DMS153 treated with DMSO at 0.1 percent for 48 hours (cell line): ENCODE measurements at regions not wholly inside any gene's neighbourhood (a gene's known extent, or its start where the extent isn't known, plus 50 kb on each side); places are given as distances from the start of the nearest gene placed in this dataset.
"Not testable (repeated sequence)": the region's sequence is repeated elsewhere in the genome, so short reads cannot be mapped to it uniquely, and the experiment has no call there.

Experiments used
- DNase-seq: peaks from one replicate; lab custom pipeline; 2025; ENCODE audit not compliant: unreplicated experiment; lab: John Stamatoyannopoulos, UW

GRCh38 chr17:21550031-21550430, 142.3 kb upstream of the KCNJ18 start:
- not testable (repeated sequence) for DNase-seq

DNA sequence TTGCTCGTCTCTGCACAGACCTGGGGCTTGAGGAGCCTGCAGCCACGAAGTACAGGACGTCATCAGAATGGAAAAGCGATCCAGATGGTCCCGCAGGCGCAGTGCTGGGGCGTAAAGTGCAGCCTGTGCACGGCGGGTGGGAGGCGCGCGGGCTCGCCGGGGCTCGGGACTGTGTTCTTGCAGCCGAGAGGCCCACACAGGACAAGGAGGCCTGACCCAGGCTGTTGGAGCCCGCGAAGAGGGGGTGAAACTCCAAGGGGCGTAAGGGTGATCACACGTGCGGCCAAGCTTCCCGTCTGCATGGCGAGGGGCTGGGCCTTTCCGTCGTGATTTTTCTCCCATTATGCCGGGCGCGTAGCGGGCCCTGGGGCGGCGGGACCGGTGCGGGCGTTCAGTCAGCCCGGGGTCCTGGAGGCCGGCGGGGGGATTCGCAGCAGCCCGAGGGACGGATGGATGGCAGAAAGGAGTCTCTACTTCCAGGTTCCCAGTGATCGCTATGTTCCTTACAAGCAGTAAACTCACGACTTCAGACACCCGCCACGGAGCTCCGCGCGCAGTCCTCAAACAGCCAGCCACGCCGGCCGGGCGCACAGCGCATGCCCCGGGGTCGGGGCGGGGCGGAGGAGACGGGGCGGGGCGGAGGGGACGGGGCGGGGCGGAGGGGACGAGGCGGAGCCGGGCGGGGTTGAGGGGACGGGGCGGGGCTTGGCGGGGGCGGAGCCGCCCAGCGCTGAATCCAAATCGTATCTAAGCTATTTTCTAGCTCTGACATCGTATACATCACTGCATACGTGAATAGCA, 141.0 kb upstream of the KCNJ18 start:
- no peak for DNase-seq

GRCh38 chr17:21558921-21559320, 133.4 kb upstream of the KCNJ18 start:
- DNase-seq, result not testable (repeated sequence)

DNA sequence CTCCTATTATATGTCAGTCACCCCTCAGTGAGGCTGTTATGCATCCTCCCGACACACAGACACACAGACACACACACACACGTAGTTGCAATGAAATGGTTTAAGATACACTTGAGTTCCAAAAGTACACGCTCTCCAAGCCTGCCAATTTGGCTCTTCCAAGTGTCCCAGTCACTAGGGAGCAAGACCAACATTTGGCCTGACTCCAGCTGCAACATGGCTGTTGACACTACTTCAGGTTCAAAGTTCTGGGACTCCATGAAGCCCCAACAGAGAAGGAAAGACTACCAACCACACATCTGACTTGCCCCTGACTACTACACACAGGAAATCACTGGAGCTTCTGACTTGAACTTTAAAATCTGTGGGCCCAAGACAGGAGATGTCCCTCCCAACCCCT, 128.1 kb upstream of the KCNJ18 start:
- no peak for DNase-seq

- DNase-seq, result not testable (repeated sequence)
Measured at GRCh38 chr17:21564757-21565156, 127.6 kb upstream of the KCNJ18 start.

GRCh38 chr17:21570427-21570826, 121.9 kb upstream of the KCNJ18 start:
- not testable (repeated sequence) for DNase-seq

- not testable (repeated sequence) for DNase-seq
Measured at GRCh38 chr17:21572148-21572547, 120.2 kb upstream of the KCNJ18 start.

- DNase-seq, result not testable (repeated sequence)
Measured at GRCh38 chr17:21573271-21573960, 118.9 kb upstream of the KCNJ18 start.

DNA sequence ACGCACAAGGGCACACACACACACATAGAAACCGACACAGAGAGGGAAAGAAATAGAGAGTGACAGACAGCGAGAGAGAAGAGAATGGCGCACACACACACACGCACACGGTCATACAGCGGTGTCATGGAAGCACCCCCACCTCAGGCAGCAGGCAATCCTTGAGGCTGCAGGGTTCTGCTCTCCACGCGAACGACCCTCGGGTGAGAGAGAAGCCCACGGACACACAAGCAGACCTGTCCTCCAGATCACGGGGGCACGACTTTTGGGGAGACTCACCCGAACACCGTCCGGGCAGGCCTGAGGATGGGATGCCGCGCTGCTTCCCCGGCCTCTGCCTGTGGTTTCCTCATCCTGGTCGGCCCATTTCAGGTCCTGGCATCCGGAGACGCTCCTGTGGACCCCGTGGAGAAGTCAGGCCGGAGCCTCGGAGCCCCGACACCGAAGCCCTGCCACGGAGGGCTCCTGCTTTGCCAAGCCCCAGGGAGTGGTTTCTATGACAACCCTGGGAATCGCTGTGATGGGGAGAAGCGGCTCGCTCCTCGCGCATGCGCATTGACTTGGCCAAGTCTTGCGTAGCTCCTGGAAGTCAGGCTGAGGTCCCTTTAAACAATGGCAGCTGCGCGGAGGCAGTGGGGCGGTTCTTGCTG, 118.2 kb upstream of the KCNJ18 start:
- DNase-seq, result no peak

DNA sequence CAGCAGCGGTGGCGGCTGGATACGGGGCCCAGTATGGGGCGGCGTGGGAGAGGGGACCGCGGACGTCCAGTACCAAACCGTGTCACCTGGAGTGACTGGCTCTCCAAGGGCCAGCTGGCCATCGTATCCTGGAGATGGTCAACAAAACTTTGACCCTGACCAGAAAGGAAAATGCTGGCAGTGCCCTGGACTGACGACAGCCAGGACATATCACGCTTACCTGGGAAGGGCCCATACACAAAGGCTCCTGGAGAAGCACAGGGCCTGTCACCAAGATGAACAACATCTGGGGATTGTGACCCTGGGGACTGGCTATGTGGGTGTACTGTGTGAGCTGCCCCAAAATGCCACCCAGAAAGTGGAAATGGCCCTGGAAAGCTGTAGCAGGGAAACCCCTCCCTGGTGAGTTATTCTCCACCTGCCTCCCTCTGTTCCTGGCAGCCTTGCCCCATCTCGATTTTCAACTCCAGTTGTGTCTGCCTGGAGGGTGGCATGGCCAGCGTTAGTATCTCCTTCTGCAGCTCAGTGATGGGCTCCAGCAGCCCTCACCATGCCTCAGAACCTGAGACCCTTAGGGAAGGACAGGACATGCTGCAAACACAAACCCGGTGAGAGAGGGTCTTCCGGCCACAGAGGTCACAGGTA, 117.6 kb upstream of the KCNJ18 start:
- DNase-seq, result not testable (repeated sequence)

DNA sequence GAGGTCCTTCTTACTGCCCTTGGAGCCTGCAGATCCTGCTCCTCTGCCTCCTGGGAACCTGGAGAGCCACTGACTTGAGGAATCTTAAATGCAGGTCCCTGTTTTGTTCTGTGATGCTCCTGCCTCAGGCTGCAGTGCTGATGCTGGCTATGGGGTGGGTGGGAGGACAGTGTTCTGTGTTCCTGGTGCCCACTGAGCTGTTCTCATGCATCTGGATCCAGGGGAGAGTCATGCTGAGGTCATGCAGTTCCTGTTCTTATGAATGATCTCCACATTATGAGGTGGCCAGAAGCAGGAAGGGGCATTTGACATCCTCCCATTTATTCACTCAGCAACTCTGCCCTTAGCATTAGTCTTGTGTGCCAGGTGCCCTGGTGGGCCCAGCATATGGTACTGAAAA, 113.5 kb upstream of the KCNJ18 start:
- not testable (repeated sequence) for DNase-seq

DNA sequence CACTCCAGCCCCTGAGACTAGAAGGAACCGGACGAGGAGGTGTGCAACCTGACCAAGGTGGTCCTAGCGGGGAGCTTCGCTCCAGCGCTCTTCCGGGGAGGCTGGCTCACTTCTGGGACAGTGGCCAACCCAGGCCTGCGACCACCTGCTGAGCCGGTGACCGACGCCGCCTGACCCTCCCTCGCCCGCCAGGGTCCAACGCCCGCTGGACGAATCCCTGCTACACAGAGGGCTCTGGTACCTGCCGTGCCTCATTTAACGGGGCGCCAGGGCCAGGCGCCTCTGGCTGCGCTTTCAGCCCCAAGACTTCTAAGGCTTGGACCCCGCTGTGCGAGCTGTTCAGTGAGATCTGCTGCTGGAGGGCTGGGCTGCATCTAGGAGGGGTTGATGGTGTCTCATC, 99.5 kb upstream of the KCNJ18 start:
- no peak for DNase-seq

DNA sequence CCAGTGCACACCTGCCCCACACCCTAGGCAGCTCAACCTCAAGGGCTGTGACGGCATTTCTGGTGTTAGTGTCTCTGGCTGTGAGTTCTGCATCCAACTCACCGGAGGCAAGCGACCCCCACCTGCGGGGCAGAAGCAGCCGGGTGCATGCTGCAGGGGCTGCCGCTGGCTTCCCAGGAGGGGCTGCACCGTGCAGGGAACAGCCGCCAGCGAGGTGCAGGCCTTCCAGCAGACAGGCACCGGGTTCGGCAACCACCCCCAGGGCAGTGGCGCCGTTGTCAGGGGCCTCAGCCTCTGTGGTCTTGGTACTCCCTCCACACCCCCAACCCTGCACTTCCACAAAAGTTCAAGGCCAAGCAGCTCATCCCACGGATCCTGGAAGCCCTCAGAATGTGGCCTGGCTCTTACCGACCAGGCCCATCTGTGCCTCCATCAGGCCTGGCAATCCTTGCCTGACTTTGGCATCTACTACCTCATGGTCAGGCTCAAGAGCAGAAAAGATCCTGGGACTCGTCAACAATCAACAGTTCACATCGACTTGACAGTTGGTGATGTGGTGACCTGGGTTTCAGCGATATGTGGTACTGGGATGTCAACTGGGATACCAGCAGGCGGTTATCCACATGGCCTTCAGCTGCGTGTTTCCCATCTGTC, 98.7 kb upstream of the KCNJ18 start:
- not testable (repeated sequence) for DNase-seq

- no peak for DNase-seq
Measured at GRCh38 chr17:21595086-21595485, 97.2 kb upstream of the KCNJ18 start.

GRCh38 chr17:21602176-21602575, 90.1 kb upstream of the KCNJ18 start:
- no peak for DNase-seq

DNA sequence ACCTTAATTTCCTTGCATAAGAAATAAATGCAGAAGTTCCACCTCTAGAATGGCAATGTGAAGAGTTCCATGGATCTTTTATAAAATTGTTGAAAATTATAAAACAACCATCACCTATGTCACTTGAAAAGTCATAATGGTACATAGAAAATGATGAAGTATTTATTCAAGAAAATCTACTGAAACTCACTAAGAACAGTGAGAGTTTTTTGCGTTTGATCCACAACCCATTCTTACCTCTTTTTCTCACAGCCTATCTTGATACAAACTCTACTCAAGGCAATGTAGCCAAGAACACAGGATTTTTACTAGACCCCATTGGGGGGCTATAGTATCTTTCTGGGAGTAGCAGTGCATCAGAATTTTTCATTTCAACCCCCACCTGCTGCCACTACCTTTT, 89.0 kb upstream of the KCNJ18 start:
- not testable (repeated sequence) for DNase-seq

DNA sequence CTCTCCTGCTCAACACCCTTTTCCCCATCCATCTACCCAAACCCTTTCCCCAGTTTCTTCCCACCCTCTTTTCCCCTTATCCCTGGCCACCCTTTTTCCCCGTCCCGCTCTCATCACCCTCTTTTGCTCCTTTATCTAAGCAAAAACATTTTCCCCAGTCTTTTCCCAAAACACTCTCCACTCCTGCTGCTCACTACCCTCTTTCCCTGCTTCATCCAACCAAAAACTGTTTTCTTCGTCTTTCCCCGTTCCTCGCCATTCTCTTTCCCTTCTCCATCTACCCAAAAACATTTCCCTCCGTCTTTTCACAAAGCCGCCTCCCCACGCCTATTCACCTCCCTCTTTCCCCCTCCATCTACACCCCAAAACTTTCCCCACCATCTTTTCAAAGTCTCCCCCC, 80.9 kb upstream of the KCNJ18 start:
- not testable (repeated sequence) for DNase-seq

DNA sequence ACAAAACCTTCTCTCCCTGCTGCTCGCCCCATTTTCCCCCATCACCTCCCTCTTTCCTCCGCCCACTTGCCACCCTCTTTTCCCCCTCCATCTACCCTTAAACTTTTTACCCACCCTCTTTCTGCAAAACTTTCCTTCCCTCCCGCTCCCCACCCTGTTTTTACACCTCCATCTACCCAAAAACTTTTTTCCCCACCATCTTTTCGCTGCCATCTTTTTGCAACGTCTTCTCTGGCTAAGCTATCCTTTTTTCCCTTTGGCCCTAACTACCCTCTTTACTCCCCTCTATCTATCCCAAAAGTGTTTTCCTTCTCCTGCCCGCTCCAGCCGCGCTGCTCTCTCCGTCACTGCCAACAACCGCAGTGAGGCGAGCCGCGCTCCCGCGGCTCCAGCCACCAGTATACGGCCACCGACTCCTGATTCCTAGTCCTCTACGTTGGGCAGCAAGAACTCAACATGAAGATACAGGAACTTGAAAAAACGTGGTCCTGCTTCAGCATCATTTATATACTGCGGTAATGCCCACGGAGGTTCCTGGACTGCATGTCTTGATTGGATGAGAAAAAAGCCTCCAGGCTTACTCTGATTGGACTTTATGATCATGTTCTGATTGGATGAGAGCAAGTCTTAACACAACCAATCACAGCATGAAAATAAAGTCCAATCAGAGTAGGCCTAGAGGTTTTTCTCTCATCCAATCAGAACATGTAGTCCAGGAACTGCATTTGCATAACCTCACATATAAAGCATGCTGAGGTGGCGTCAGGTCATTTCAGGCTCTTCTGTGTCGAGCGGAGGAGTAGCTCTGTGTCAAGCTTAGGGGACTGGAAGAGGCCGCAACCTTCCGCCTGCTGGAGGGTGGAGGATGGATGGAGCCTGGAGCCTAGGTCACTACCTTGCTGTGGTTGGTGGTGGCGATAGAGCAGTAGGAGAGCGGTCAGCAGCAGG, 79.9 kb upstream of the KCNJ18 start:
- not testable (repeated sequence) for DNase-seq

DNA sequence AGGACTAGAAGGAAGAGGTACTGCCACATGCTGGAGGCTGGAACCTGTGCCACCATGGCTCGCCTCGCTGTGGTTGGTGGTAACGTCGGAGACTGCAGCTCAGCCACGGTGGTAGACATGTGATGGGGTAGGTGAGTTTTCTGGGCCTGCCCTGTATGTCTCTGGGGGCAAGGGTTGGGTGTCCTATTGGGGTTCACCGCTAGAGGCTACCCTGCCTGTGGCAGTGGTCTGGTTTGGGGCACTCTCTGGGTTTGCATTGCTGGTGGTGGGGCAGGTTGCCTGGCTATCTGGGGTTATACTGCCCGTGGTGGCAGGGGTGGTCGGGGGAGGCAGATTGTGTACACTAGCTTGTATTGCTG, 79.3 kb upstream of the KCNJ18 start:
- DNase-seq, result no peak

- DNase-seq, result not testable (repeated sequence)
Measured at GRCh38 chr17:21626987-21627386, 65.3 kb upstream of the KCNJ18 start.
